Motor neuron (in vitro differentiated cells): ENCODE measurements at regions not wholly inside any gene's neighbourhood (a gene's known extent, or its start where the extent isn't known, plus 50 kb on each side); places are given as distances from the start of the nearest gene placed in this dataset.

Experiments used
- ATAC-seq, 8 experiments: fragments of 200-7000 bp; cut with Tn5 transposase; replicated peaks in 6 of 8; 2 replicates each; pipeline ENCODE4 v1.8.0; 2021; ENCODE audit warnings: mild to moderate bottlenecking in 8 of 8, moderate library complexity in 8 of 8
- H3K27ac ChIP-seq, 2 donors: fragments of 250-450 bp; sonication (Bioruptor Pico); 2 replicates each; pipeline ENCODE4 v1.9.0; 2021; ENCODE audit warnings: antibody characterized with exemption in 2 of 2, mild to moderate bottlenecking in 2 of 2, moderate library complexity in 1 of 2
- H3K4me1 ChIP-seq, 2 donors: fragments of 250-450 bp; sonication (Bioruptor Pico); replicated peaks in 1 of 2; 2 replicates each; pipeline ENCODE4 v1.6.1; 2021; ENCODE audit warnings: antibody characterized with exemption in 2 of 2, mild to moderate bottlenecking in 2 of 2, moderate library complexity in 1 of 2
- H3K4me3 ChIP-seq, 5 donors: fragments of 250-450 bp; sonication (Bioruptor Pico); 2 replicates each; pipeline ENCODE4 v1.9.0; 2021; ENCODE audit warnings: antibody characterized with exemption in 5 of 5, mild to moderate bottlenecking in 5 of 5, moderate library complexity in 4 of 5
- WGBS, 10 experiments: fragments of 450-650 bp; shearing (Covaris generic); methylation state at CpG; one replicate each; pipeline ENCODE4 v1.0.0; 2022; 5-methylcytosine and 5-hydroxymethylcytosine counted together
- in situ Hi-C, 9 experiments: fragments of 400-800 bp; cut with MboI; loops; one replicate each; pipeline ENCODE4 v1.15.0; 2021; ENCODE audit warnings: low sequenced_read_pairs in 9 of 9, low pct_unique_long_range_greater_than_20kb in 2 of 9; ENCODE audit not compliant: unreplicated experiment in 9 of 9

GRCh38 chr12:66941150-66941549 lies 262.3 kb upstream of the GRIP1 start:
- H3K4me3 ChIP-seq = no peak overlapping the region
- no peak overlapping the region for H3K27ac ChIP-seq
- in situ Hi-C loops = no loop called here
- 0 to 90% (median 80%) methylated on average over 1 of the region's 1 CpG; no CpG with 5 or more reads in 6 of the 10 experiments for WGBS, 10 experiments
- no peak for ATAC-seq
- no peaks in the 10 kb centered on the region for H3K4me1 ChIP-seq

GRCh38 chr12:66942741-66943465 lies 264.0 kb upstream of the GRIP1 start:
- Histone ChIP-seq H3K4me1 (no peaks in the 10 kb centered on the region), H3K27ac (no peak overlapping the region), H3K4me3 (no peak overlapping the region)
- in situ Hi-C loops = no loop called here
- ATAC-seq = no peak
- WGBS, 10 experiments = 6 to 100% (median 83%) methylated on average over 1 to 8 of the region's 8 CpGs; no CpG with 5 or more reads in 1 of the 10 experiments

DNA sequence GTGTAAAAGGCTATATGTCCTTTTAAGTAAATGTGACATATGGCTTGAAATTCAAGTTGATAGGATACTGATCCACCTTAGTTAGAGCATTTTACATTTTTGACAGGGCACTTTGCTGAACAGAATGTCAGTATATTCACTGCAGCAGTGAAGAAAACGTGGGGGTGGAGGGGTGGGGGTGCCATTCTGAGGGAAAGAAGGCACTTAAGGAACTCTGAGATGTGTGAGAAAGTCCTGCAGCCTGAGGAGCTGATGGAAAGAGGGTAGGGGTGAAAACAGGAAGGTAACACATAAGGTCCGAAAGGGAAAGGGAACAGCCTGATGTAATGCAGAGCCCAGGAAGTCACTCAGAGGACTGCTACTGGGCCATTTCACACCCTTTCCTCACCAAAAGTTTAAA lies 265.5 kb upstream of the GRIP1 start:
- H3K4me1 ChIP-seq = no peaks in the 10 kb centered on the region
- WGBS, 10 experiments = 0 to 100% (median 20%) methylated on average over 1 of the region's 2 CpGs; no CpG with 5 or more reads in 5 of the 10 experiments
- in situ Hi-C loops = no loop called here
- no peak overlapping the region for H3K27ac ChIP-seq
- H3K4me3 ChIP-seq = no peak overlapping the region
- no peak for ATAC-seq

DNA sequence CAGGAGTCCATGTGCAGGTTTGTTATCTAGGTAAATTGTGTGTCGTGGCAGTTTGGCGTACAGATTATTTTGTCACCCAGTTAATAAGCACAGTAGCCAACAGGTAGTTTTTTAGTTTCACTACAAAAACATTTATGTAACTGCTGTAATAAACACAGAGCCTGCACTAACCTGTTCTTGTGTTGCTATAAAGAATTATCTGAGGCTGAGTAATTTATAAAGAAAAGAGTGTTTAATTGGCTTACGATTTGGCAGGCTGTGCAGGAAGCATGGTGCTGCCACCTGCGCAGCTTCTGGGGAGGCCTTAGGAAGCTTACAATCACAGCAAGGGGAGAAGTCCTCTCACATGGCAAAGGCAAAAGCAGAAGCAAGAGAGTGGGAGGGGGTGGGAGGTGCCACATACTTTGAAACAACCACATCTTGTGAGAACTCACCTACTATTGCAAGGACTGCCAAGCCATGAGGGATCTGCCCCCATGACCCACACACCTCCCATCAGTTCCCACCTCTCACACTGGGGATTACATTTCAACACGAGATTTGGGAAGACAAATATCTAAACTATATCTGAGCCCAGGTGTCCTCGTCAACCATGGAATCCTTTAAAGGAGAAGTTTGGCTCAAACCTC lies 266.4 kb upstream of the GRIP1 start:
- in situ Hi-C loops = no loop called here
- Histone ChIP-seq H3K27ac (no peak overlapping the region), H3K4me3 (no peak overlapping the region), H3K4me1 (no peaks in the 10 kb centered on the region)
- ATAC-seq = no peak
- 30 to 100% (median 90%) methylated on average over 2 to 5 of the region's 6 CpGs; no CpG with 5 or more reads in 2 of the 10 experiments for WGBS, 10 experiments

- Histone ChIP-seq H3K4me3 (no peak overlapping the region), H3K4me1 (peaks cover 0 to 5% of the 10 kb centered on the region in 2 donors), H3K27ac (no peak overlapping the region)
- in situ Hi-C loops = no loop called here
- no peak for ATAC-seq
- WGBS, 10 experiments = 33 to 100% (median 82%) methylated on average over 1 to 4 of the region's 4 CpGs; no CpG with 5 or more reads in 2 of the 10 experiments
Measured at GRCh38 chr12:66947119-66947518, 268.2 kb upstream of the GRIP1 start.

DNA sequence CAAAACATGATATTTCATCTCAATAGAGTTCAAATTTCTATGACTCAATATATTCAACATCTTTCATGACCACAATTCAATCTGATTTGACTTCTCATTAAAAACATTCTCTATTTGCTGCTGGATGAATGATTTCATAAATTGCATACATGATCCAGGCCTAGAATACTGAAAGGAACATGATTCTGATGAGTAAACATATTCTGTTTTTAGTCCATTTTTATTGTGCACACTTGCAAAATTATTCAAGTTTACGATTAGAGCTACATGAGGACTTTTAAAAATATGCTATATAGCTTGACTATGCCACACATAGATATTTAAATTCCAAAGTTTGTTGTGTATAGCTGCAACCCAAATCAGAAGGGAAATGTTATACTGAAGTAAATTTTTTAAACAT lies 273.8 kb upstream of the GRIP1 start:
- in situ Hi-C loops = no loop called here
- no peak overlapping the region for H3K27ac ChIP-seq
- H3K4me1 ChIP-seq = peaks cover 0 to 5% of the 10 kb centered on the region in 2 donors
- ATAC-seq = no peak
- 0 to 100% (median 75%) methylated on average over 1 of the region's 1 CpG; no CpG with 5 or more reads in 1 of the 10 experiments for WGBS, 10 experiments
- H3K4me3 ChIP-seq = no peak overlapping the region

GRCh38 chr12:66956300-66956699 lies 277.4 kb upstream of the GRIP1 start:
- Histone ChIP-seq H3K4me3 (no peak overlapping the region), H3K27ac (no peak overlapping the region), H3K4me1 (peaks cover 0 to 4% of the 10 kb centered on the region in 2 donors)
- 34 to 100% (median 100%) methylated on average over 1 to 3 of the region's 3 CpGs; no CpG with 5 or more reads in 1 of the 10 experiments for WGBS, 10 experiments
- no peak for ATAC-seq
- in situ Hi-C loops = no loop called here

DNA sequence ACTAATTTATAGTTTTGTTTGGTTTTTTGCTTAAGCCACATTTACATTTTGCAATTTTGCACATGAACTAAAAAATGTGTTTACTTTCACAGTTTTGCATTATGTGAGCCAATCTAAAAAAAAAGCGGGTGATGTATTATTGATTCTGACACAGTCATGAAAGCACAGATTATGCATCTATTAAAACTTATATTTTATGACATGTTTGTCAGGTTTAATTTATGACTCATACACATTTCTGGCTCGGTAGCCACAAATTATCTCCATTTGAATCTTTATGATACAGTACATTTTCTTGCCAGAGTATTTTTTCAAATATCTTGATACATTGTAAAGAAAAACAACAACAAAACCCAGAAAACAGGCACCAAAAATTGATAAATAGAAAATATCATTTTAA lies 280.4 kb upstream of the GRIP1 start:
- Histone ChIP-seq H3K27ac (no peak overlapping the region), H3K4me3 (no peak overlapping the region), H3K4me1 (no peaks in the 10 kb centered on the region)
- no peak for ATAC-seq
- in situ Hi-C loops = no loop called here
- 0 to 100% (median 77%) methylated on average over 1 to 2 of the region's 2 CpGs; no CpG with 5 or more reads in 1 of the 10 experiments for WGBS, 10 experiments

DNA sequence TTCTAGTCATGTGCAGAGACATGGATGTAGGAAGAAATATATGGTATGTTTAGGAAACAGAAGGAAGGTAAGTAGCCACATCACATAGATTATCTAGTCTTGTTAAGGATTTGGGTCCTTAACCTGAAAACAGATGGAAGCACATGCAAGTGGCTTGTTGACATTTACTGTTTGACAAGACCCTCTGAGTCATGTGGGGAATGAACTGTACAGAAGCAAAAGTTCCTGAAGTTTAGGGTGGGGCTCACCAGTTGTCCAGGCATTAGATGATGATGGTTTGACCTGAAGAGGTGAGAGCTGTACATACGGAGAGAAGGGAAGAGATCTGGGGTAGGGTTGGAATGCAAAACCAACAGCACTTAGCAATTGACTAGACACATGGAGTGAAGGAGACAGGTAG lies 281.1 kb upstream of the GRIP1 start:
- 20 to 100% (median 100%) methylated on average over 1 of the region's 1 CpG; no CpG with 5 or more reads in 5 of the 10 experiments for WGBS, 10 experiments
- in situ Hi-C loops = no loop called here

DNA sequence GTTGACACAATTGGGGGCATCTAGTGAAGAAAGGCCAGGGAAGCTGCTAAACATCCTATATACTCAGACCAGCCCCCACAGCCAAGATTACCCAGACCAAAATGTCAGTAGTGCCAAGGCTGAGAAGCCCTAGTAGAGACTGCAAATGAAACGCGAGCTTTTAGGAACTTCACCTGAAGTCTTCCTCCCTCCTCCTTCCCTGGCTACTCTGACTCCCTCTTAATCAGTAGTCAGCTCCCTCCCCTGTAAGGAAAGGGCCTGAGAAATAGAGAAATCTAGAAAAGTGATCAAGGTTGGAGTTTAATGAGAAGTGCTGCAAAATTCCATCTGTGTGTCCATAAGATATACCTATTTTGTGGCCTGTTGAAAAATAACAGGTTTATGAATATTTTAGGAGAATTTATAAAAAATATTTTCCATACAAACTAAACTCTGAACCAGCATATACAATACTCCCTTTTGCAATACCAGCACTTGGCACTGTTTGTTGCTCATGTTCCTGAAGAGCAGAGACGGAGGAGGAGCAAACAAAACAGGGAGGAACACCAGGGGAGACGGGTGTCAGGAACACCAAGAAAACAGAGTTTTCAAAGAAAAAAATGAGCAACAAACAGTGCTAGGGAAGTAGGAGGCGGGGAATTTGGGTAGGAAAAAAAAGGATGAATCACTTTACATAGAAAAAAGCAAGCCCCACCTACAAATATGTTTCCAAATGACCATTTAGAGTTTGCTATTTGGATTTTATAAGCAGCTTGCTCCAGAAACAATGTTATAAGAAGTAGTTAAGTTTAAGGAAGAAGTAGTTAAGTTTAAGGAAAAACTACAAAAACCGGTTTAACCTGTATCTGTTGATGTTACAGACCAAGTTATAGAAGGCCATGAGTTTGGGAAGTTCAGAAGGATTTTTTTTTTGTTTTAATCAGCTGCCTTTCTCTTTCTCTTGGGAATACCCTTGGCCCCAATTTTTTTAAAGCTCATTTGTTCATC lies 282.1 kb upstream of the GRIP1 start:
- in situ Hi-C loops = no loop called here
- ATAC-seq = peak in 2 of 8 experiments; percentile 20 to 31
- H3K4me3 ChIP-seq = no peak overlapping the region
- H3K4me1 ChIP-seq = peaks cover 0 to 8% of the 10 kb centered on the region in 2 donors
- 3 to 100% (median 58%) methylated on average over 1 to 6 of the region's 6 CpGs; no CpG with 5 or more reads in 1 of the 10 experiments for WGBS, 10 experiments
- no peak overlapping the region for H3K27ac ChIP-seq

More for the DNA sequence above, 281.1 kb upstream of the GRIP1 start:
- Histone ChIP-seq H3K27ac (no peak overlapping the region), H3K4me3 (no peak overlapping the region), H3K4me1 (no peaks in the 10 kb centered on the region)
- no peak for ATAC-seq

DNA sequence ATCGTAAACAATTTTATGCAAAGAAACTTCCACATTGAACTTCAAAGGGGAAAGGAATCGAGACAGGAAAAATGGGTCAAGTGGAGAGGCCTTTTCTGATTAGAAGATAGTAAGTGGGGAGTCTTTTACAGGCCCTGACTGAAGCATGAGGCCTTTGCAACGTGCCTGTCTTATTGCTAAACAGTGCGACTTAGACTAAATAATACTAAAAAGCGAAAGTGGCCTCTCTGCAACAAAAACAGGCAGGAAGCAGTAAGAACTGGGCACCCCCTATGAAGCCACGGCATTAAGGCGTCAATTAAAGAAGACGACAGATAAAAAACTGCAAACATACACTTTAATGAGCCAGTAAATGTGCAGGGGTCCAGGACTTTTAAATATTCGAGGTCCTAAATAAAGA lies 283.4 kb upstream of the GRIP1 start:
- H3K4me1 ChIP-seq = peaks cover 0 to 18% of the 10 kb centered on the region in 2 donors
- H3K27ac ChIP-seq = no peak overlapping the region
- in situ Hi-C loops = no loop called here
- ATAC-seq = no peak
- WGBS, 10 experiments = 7 to 95% (median 68%) methylated on average over 4 to 9 of the region's 9 CpGs
- no peak overlapping the region for H3K4me3 ChIP-seq

- Histone ChIP-seq H3K4me1 (peaks cover 0 to 18% of the 10 kb centered on the region in 2 donors), H3K27ac (no peak overlapping the region), H3K4me3 (no peak overlapping the region)
- in situ Hi-C loops = no loop called here
- ATAC-seq = no peak
- 49 to 100% (median 89%) methylated on average over 1 to 4 of the region's 4 CpGs for WGBS, 10 experiments
Measured at GRCh38 chr12:66963901-66964300, 285.0 kb upstream of the GRIP1 start.

- H3K27ac ChIP-seq = no peak overlapping the region
- H3K4me1 ChIP-seq = peaks cover 0 to 18% of the 10 kb centered on the region in 2 donors
- no peak overlapping the region for H3K4me3 ChIP-seq
- WGBS, 10 experiments = 0 to 100% (median 25%) methylated on average over 1 to 2 of the region's 2 CpGs; no CpG with 5 or more reads in 2 of the 10 experiments
- no peak for ATAC-seq
- in situ Hi-C loops = no loop called here
Measured at GRCh38 chr12:66964629-66965028, 285.8 kb upstream of the GRIP1 start.
